NB4 (cell line): ENCODE measurements at regions not wholly inside any gene's neighbourhood (a gene's known extent, or its start where the extent isn't known, plus 50 kb on each side); places are given as distances from the start of the nearest gene placed in this dataset.

Source experiments
- DNase-seq: peaks from one replicate; pipeline ENCODE4 v3.0.0; 2010; ENCODE audit warnings: low read depth
- H3K4me3 ChIP-seq: one replicate; pipeline ENCODE4 v1.5.1; 2011; ENCODE audit warnings: mild to moderate bottlenecking, low read depth, low read length, moderate library complexity
- CTCF ChIP-seq: IDR thresholded peaks from one replicate; pipeline ENCODE4 v1.5.1; 2012; ENCODE audit warnings: low read depth, low read length
- MAX ChIP-seq: IDR thresholded peaks from 2 replicates; pipeline ENCODE4 v1.6.1; 2011; ENCODE audit warnings: low read depth, low read length
- MYC ChIP-seq: IDR thresholded peaks from 2 replicates; pipeline ENCODE4 v1.6.1; 2011; ENCODE audit warnings: low read depth, low read length
- POLR2A ChIP-seq: IDR thresholded peaks from 2 replicates; pipeline ENCODE4 v1.6.1; 2011; ENCODE audit warnings: mild to moderate bottlenecking; ENCODE audit not compliant: insufficient read length; ENCODE audit errors: extremely low read depth

- no peak for DNase-seq
- TF ChIP-seq MYC, result no peak
- TF ChIP-seq MAX, result no peak
- no peak for TF ChIP-seq POLR2A
- no peak for TF ChIP-seq CTCF
- no peak overlapping the region for H3K4me3 ChIP-seq
Measured at GRCh38 chr6:169041078-169041477, 212.6 kb downstream of the THBS2 start.

GRCh38 chr6:169038691-169039090 lies 215.0 kb downstream of the THBS2 start:
- DNase-seq, result no peak
- TF ChIP-seq CTCF (no peak), POLR2A (no peak), MYC (no peak), MAX (no peak)
- H3K4me3 ChIP-seq, result no peak overlapping the region

- DNase-seq, result no peak
- TF ChIP-seq MAX (no peak), CTCF (no peak), MYC (no peak), POLR2A (no peak)
- H3K4me3 ChIP-seq, result no peak overlapping the region
Measured at GRCh38 chr6:169035385-169036240, 218.0 kb downstream of the THBS2 start.

GRCh38 chr6:169034516-169035167 lies 219.0 kb downstream of the THBS2 start:
- H3K4me3 ChIP-seq, result no peak overlapping the region
- no peak for TF ChIP-seq CTCF
- no peak for DNase-seq

GRCh38 chr6:169029861-169030260 lies 223.8 kb downstream of the THBS2 start:
- no peak overlapping the region for H3K4me3 ChIP-seq
- TF ChIP-seq POLR2A (no peak), CTCF (no peak), MAX (no peak), MYC (no peak)
- DNase-seq, result no peak
